ENCODE measurements at regions not wholly inside any gene's neighbourhood (a gene's known extent, or its start where the extent isn't known, plus 50 kb on each side); places are given as distances from the start of the nearest gene placed in this dataset.

DNA sequence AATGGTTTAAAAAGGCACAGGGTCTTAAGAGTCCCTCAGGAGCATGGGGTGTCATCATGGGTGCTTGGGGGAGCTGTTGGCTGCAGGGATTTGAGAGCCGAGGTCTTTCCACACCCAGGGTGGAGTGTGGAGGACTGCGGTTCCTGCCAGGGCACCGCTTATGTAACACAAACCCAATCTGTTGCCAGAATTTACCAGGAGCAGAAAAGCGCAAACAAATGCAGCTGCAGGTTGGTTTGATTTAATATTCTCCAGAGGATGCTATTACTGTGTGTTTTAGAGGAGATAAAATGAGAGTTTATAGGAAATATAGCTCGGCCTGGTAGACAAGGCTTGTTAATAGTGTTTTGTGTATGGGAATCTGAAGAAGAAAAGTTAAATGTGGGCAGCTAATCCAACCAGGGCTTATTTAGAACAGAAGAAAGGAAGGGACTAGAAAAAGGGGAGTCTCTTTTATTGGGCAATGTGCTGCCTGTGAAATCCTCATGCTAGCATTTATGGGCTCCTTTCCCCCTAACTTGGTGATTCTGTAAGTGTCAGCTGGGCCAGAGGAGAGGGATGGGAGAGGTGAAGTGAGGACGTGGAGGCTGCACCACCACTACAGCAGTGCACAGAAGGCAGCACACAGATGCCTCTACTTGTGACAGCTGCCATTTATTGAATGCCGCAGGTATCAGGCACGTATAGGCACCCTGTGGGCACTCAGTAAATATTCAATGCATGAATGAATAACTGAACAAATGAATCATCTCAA lies 174.7 kb downstream of the KATNIP start:
- H3K4me2 ChIP-seq, result no peak overlapping the region

More for the DNA sequence above, 174.7 kb downstream of the KATNIP start:
- Histone ChIP-seq H2AFZ (ENCODE audit: low read depth) (no peak overlapping the region), H3K79me2 (ENCODE audit: insufficient read depth) (no peaks in the 10 kb centered on the region), H3K27me3 (ENCODE audit: insufficient read depth) (no peaks in the 10 kb centered on the region), H3K36me3 (replicated peaks in 1 of 2; ENCODE audit: control insufficient read depth in 1 of 2, insufficient read depth in 2 of 2, low read length in 1 of 2) (peaks cover 13 to 37% of the 10 kb centered on the region in 2 experiments), H3K4me1 (ENCODE audit: control insufficient read depth in 1 of 2, insufficient read depth in 2 of 2, low read depth in 1 of 2, low read length in 1 of 2) (peaks cover 0 to 43% of the 10 kb centered on the region in 2 experiments; a peak in 2 of 4 replicates), H3F3A (replicated peaks; ENCODE audit: insufficient read depth) (no peaks in the 10 kb centered on the region), H3K27ac (ENCODE audit: low read depth in 2 of 2, low read length in 1 of 2) (peak overlapping the region in 1 of 2 experiments; percentile 78; a peak in 2 of 4 replicates), H3K4me3 (ENCODE audit: low read depth in 2 of 2, low read length in 1 of 2) (no peak overlapping the region), H3K9me2 (no peaks in the 10 kb centered on the region), H3K9ac (no peak overlapping the region), H4K20me1 (ENCODE audit: insufficient read depth) (no peaks in the 10 kb centered on the region), H3K9me3 (no peaks in the 10 kb centered on the region)
- CTCF ChIA-PET, result interaction anchor here (0.6 to 2.1 kb wide), 7 partner anchors 11 to 347 kb away, joined by 3 to 7 read pairs (median 4); no protein-coding TSS in a partner anchor
- TF ChIP-seq, protein P1, sequence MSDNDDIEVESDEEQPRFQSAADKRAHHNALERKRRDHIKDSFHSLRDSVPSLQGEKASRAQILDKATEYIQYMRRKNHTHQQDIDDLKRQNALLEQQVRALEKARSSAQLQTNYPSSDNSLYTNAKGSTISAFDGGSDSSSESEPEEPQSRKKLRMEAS (IDR thresholded peaks at IDR 0.05; ENCODE audit: low read depth), result no peak
- TF ChIP-seq, protein P2, sequence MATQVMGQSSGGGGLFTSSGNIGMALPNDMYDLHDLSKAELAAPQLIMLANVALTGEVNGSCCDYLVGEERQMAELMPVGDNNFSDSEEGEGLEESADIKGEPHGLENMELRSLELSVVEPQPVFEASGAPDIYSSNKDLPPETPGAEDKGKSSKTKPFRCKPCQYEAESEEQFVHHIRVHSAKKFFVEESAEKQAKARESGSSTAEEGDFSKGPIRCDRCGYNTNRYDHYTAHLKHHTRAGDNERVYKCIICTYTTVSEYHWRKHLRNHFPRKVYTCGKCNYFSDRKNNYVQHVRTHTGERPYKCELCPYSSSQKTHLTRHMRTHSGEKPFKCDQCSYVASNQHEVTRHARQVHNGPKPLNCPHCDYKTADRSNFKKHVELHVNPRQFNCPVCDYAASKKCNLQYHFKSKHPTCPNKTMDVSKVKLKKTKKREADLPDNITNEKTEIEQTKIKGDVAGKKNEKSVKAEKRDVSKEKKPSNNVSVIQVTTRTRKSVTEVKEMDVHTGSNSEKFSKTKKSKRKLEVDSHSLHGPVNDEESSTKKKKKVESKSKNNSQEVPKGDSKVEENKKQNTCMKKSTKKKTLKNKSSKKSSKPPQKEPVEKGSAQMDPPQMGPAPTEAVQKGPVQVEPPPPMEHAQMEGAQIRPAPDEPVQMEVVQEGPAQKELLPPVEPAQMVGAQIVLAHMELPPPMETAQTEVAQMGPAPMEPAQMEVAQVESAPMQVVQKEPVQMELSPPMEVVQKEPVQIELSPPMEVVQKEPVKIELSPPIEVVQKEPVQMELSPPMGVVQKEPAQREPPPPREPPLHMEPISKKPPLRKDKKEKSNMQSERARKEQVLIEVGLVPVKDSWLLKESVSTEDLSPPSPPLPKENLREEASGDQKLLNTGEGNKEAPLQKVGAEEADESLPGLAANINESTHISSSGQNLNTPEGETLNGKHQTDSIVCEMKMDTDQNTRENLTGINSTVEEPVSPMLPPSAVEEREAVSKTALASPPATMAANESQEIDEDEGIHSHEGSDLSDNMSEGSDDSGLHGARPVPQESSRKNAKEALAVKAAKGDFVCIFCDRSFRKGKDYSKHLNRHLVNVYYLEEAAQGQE (IDR thresholded peaks at IDR 0.05; ENCODE audit: low read depth, low read length), result no peak
- TF ChIP-seq, protein P3, sequence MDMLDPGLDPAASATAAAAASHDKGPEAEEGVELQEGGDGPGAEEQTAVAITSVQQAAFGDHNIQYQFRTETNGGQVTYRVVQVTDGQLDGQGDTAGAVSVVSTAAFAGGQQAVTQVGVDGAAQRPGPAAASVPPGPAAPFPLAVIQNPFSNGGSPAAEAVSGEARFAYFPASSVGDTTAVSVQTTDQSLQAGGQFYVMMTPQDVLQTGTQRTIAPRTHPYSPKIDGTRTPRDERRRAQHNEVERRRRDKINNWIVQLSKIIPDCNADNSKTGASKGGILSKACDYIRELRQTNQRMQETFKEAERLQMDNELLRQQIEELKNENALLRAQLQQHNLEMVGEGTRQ (IDR thresholded peaks at IDR 0.05; ENCODE audit: borderline replicate concordance, low read depth, low read length), result no peak
- peak; percentile 1 for TF ChIP-seq RAD21 (IDR thresholded peaks at IDR 0.05; ENCODE audit: low read length)
- no peak for TF ChIP-seq TEAD4 (IDR thresholded peaks at IDR 0.05; ENCODE audit: borderline replicate concordance, insufficient read depth)
- no peak for TF ChIP-seq JUND (IDR thresholded peaks at IDR 0.05)
- no peak for TF ChIP-seq GATA2 (CRISPR knock-in tag; IDR thresholded peaks at IDR 0.05)
- no peak for TF ChIP-seq FOXM1 (IDR thresholded peaks at IDR 0.05; ENCODE audit: low read depth)
- TF ChIP-seq EP300 (IDR thresholded peaks at IDR 0.05; ENCODE audit: borderline replicate concordance in 1 of 2, low read depth in 1 of 2, low read length in 1 of 2), result no peak; a peak in 1 of 4 replicates
- TF ChIP-seq GABPA (IDR thresholded peaks at IDR 0.05; ENCODE audit: low read depth), result no peak
- no peak for TF ChIP-seq SMC3 (IDR thresholded peaks at IDR 0.05; ENCODE audit: low read depth, low read length)
- TF ChIP-seq CHD2 (IDR thresholded peaks at IDR 0.05; ENCODE audit: low read length, partially characterized antibody), result no peak
- no peak for TF ChIP-seq MEF2A (IDR thresholded peaks at IDR 0.05; ENCODE audit: borderline replicate concordance, low read depth)
- TF ChIP-seq YY1 (IDR thresholded peaks at IDR 0.05; ENCODE audit: low read depth), result no peak
- TF ChIP-seq POLR2AphosphoS5 (IDR thresholded peaks at IDR 0.05; ENCODE audit: low read depth, low read length), result no peak
- TF ChIP-seq TCF12 (IDR thresholded peaks at IDR 0.05), result no peak
- peak; percentile 19; the same call in 1 of the 2 replicates for TF ChIP-seq RCOR1 (IDR thresholded peaks at IDR 0.05; ENCODE audit: low read length)
- no peak for TF ChIP-seq MXI1 (IDR thresholded peaks at IDR 0.05; ENCODE audit: low read depth, low read length)
- 82% methylated on average over 8 of the region's 8 CpGs for WGBS (ENCODE audit: low lambda C conversion rate)
- POLR2A ChIA-PET, result no interaction called here
- DNase-seq, result peak; percentile 58

All from SK-N-SH (cell line).